GM23338 (cell line): ENCODE measurements at regions not wholly inside any gene's neighbourhood (a gene's known extent, or its start where the extent isn't known, plus 50 kb on each side); places are given as distances from the start of the nearest gene placed in this dataset.
"Not testable (repeated sequence)": the region's sequence is repeated elsewhere in the genome, so short reads cannot be mapped to it uniquely, and the experiment has no call there.

Source experiments
- CREB1 ChIP-seq: fragments of 250-450 bp; sonication (Bioruptor Pico); IDR thresholded peaks from 2 replicates; pipeline ENCODE4 v1.5.0; 2020; ENCODE audit warnings: low read depth, mild to moderate bottlenecking, moderate library complexity
- CTCF ChIP-seq, 2 experiments: fragments of 200-600 bp in 1 of 2; sonication (generic) in 1 of 2; conservative IDR thresholded peaks; 2 replicates each; pipeline versions ENCODE4 v1.5.1 to v1.6.1; 2016 to 2017; ENCODE audit warnings: antibody characterized with exemption in 2 of 2, low read depth in 2 of 2, mild to moderate bottlenecking in 2 of 2, moderate library complexity in 1 of 2
- ETS1 ChIP-seq: IDR thresholded peaks from 2 replicates; pipeline ENCODE4 v1.6.1; 2016; ENCODE audit warnings: antibody characterized with exemption
- EZH2 ChIP-seq: fragments of 200-600 bp; sonication (generic); IDR thresholded peaks from one replicate; pipeline ENCODE4 v1.8.0; 2017; ENCODE audit warnings: antibody characterized with exemption, mild to moderate bottlenecking, low read depth; ENCODE audit not compliant: unreplicated experiment
- EZH2phosphoT487 ChIP-seq: fragments of 200-600 bp; sonication (generic); IDR thresholded peaks from one replicate; pipeline ENCODE4 v1.8.1; 2018; ENCODE audit warnings: antibody characterized with exemption; ENCODE audit not compliant: unreplicated experiment
- JUNB ChIP-seq: IDR thresholded peaks from one replicate; pipeline ENCODE4 v1.6.1; 2016; ENCODE audit warnings: antibody characterized with exemption; ENCODE audit not compliant: unreplicated experiment
- NANOG ChIP-seq: IDR thresholded peaks from 2 replicates; pipeline ENCODE4 v1.6.1; 2016; ENCODE audit warnings: antibody characterized with exemption, borderline replicate concordance
- POLR2AphosphoS5 ChIP-seq: IDR thresholded peaks from 2 replicates; pipeline ENCODE4 v1.6.1; 2016; ENCODE audit warnings: antibody characterized with exemption, low read depth
- REST ChIP-seq: IDR thresholded peaks from one replicate; pipeline ENCODE4 v1.6.1; 2018; ENCODE audit warnings: antibody characterized with exemption; ENCODE audit not compliant: unreplicated experiment
- ZNF114 ChIP-seq: fragments of 250-450 bp; sonication (Bioruptor Pico); IDR thresholded peaks from 2 replicates; pipeline ENCODE4 v1.5.0; 2020; ENCODE audit warnings: mild to moderate bottlenecking, moderate library complexity
- ZNF331 ChIP-seq: fragments of 250-450 bp; sonication (Bioruptor Pico); IDR thresholded peaks from 2 replicates; pipeline ENCODE4 v1.5.0; 2020; ENCODE audit warnings: low read depth, mild to moderate bottlenecking, moderate library complexity
- ZNF462 ChIP-seq: fragments of 250-450 bp; sonication (Bioruptor Pico); IDR thresholded peaks from 2 replicates; pipeline ENCODE4 v1.5.0; 2020; ENCODE audit warnings: mild to moderate bottlenecking, moderate library complexity

- TF ChIP-seq CTCF (conservative IDR thresholded peaks at IDR 0.05; ENCODE audit: low read depth in 2 of 2); EZH2; ETS1; REST; POLR2AphosphoS5; EZH2phosphoT487; ZNF462 (CRISPR knock-in tag); ZNF114 (CRISPR knock-in tag); CREB1 (CRISPR knock-in tag); NANOG; ZNF331 (CRISPR knock-in tag); JUNB: not testable (repeated sequence)
These were observed 186.6 kb downstream of the ID4 start for GRCh38 chr6:20023549-20024315.
